ENCODE measurements at regions not wholly inside any gene's neighbourhood (a gene's known extent, or its start where the extent isn't known, plus 50 kb on each side); places are given as distances from the start of the nearest gene placed in this dataset.

DNA sequence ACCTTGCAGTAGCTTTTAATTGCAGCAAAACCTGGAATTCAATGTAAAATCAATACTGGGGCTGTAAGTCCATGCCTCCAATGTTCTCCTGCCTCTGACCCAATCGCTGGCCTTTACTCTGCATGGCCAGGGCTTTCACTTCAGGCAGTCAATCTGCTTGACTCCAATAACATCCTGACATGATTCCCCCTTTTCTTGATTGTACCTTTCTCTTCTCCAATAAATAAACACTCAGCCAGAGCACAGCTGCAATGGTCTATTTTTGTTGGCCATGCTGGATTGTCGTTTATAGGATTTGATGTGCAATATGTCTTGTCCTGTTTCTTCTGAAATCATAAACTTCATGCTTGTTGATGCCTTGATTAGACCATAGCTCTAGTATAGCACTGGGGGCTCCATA lies 97.8 kb upstream of the COL1A2 start (continued):
- TF ChIP-seq, protein P1, sequence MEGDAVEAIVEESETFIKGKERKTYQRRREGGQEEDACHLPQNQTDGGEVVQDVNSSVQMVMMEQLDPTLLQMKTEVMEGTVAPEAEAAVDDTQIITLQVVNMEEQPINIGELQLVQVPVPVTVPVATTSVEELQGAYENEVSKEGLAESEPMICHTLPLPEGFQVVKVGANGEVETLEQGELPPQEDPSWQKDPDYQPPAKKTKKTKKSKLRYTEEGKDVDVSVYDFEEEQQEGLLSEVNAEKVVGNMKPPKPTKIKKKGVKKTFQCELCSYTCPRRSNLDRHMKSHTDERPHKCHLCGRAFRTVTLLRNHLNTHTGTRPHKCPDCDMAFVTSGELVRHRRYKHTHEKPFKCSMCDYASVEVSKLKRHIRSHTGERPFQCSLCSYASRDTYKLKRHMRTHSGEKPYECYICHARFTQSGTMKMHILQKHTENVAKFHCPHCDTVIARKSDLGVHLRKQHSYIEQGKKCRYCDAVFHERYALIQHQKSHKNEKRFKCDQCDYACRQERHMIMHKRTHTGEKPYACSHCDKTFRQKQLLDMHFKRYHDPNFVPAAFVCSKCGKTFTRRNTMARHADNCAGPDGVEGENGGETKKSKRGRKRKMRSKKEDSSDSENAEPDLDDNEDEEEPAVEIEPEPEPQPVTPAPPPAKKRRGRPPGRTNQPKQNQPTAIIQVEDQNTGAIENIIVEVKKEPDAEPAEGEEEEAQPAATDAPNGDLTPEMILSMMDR (conservative IDR thresholded peaks at IDR 0.05; ENCODE audit: low read depth in 2 of 2) = no peak
- TF ChIP-seq EZH2phosphoT487 (IDR thresholded peaks at IDR 0.05; ENCODE audit: unreplicated experiment) = no peak
- TF ChIP-seq JUNB (IDR thresholded peaks at IDR 0.05; ENCODE audit: unreplicated experiment) = no peak
- TF ChIP-seq EZH2 (IDR thresholded peaks at IDR 0.05; ENCODE audit: low read depth, unreplicated experiment) = no peak
- TF ChIP-seq STAT1 (IDR thresholded peaks at IDR 0.05; ENCODE audit: unreplicated experiment) = no peak

DNA sequence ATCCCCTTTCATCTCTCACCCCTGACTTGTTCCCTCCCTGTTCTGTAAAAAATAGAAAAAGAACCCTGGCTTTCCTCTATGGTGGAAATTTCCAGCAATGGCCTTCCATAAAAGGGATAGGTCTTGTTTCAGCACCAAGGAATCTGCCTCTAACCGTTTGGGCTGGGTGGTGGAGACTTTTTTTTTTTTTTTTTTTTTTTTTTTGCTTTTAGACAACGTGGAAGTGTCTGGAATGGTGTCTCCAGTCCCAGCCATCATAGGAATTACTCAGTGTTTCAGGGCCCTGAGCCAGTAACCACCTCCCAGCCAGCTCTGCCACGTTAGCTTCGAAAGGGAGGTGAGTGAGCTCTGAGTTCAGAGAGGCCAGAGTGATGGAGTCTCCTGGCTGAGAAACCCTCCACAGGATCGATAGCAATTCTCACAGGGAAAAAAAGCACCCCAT lies 97.3 kb upstream of the COL1A2 start:
- TF ChIP-seq, protein P2, sequence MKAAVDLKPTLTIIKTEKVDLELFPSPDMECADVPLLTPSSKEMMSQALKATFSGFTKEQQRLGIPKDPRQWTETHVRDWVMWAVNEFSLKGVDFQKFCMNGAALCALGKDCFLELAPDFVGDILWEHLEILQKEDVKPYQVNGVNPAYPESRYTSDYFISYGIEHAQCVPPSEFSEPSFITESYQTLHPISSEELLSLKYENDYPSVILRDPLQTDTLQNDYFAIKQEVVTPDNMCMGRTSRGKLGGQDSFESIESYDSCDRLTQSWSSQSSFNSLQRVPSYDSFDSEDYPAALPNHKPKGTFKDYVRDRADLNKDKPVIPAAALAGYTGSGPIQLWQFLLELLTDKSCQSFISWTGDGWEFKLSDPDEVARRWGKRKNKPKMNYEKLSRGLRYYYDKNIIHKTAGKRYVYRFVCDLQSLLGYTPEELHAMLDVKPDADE (IDR thresholded peaks at IDR 0.05) = no peak
- TF ChIP-seq ZNF114 (CRISPR knock-in tag; IDR thresholded peaks at IDR 0.05) (no peak), STAT1 (IDR thresholded peaks at IDR 0.05; ENCODE audit: unreplicated experiment) (no peak), CREB1 (CRISPR knock-in tag; IDR thresholded peaks at IDR 0.05; ENCODE audit: low read depth) (no peak), ZNF331 (CRISPR knock-in tag; IDR thresholded peaks at IDR 0.05; ENCODE audit: low read depth) (no peak), EZH2 (IDR thresholded peaks at IDR 0.05; ENCODE audit: low read depth, unreplicated experiment) (no peak)
- Histone ChIP-seq H3K36me3 (ENCODE audit: insufficient read depth) (no peaks in the 10 kb centered on the region), H3K4me1 (ENCODE audit: insufficient read depth) (peaks cover 19% of the 10 kb centered on the region), H3K9me2 (ENCODE audit: insufficient read depth) (no peaks in the 10 kb centered on the region), H3F3A (replicated peaks; ENCODE audit: low read depth) (no peaks in the 10 kb centered on the region), H3K27ac (ENCODE audit: low read depth) (no peak overlapping the region), H2AFZ (0 out of 2 replicates have a peak overlapping the region, but pooled peaks have one; percentile 43), H3K4me2 (no peak overlapping the region), H3K4me3 (no peak overlapping the region), H3K79me2 (replicated peaks; ENCODE audit: insufficient read depth) (no peaks in the 10 kb centered on the region), H3K27me3 (ENCODE audit: insufficient read depth) (no peaks in the 10 kb centered on the region), H4K20me1 (replicated peaks; ENCODE audit: insufficient read depth) (no peaks in the 10 kb centered on the region)
- Mint-ChIP-seq H3K4me3 (no peak overlapping the region), H3K9me3 (no peaks in the 10 kb centered on the region; the same call in 2 of the 3 replicates), H3K36me3 (ENCODE audit: low read depth) (no peaks in the 10 kb centered on the region), H3K27me3 (ENCODE audit: insufficient read depth, low read depth, poor library complexity) (no peaks in the 10 kb centered on the region), H3K4me1 (peaks cover 21% of the 10 kb centered on the region), H3K27ac (no peak overlapping the region)
- no peak for DNase-seq (ENCODE audit: low spot score)
- ATAC-seq = no peak

DNA sequence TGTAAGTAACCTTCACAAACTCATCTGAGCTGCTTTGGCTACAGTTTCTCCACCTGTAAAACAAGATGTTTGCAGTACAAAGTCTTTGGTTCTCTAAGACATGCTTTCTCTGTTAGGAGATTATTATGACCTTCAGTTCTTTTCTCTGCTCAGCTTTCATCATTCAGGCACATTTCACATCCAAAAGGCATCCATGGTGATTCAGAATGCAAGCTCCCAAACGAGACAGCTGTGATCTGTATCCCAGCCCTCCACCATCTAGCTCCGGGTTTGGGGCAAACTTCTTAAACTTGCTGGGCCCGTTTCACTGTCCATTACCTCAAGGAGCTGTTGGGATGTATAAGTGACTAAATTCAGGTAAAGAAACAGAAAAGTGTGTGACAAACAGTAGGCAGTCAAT lies 95.8 kb upstream of the COL1A2 start:
- TF ChIP-seq STAT1 (IDR thresholded peaks at IDR 0.05; ENCODE audit: unreplicated experiment) (no peak), ZNF331 (CRISPR knock-in tag; IDR thresholded peaks at IDR 0.05; ENCODE audit: low read depth) (no peak)
- TF ChIP-seq, protein P3, sequence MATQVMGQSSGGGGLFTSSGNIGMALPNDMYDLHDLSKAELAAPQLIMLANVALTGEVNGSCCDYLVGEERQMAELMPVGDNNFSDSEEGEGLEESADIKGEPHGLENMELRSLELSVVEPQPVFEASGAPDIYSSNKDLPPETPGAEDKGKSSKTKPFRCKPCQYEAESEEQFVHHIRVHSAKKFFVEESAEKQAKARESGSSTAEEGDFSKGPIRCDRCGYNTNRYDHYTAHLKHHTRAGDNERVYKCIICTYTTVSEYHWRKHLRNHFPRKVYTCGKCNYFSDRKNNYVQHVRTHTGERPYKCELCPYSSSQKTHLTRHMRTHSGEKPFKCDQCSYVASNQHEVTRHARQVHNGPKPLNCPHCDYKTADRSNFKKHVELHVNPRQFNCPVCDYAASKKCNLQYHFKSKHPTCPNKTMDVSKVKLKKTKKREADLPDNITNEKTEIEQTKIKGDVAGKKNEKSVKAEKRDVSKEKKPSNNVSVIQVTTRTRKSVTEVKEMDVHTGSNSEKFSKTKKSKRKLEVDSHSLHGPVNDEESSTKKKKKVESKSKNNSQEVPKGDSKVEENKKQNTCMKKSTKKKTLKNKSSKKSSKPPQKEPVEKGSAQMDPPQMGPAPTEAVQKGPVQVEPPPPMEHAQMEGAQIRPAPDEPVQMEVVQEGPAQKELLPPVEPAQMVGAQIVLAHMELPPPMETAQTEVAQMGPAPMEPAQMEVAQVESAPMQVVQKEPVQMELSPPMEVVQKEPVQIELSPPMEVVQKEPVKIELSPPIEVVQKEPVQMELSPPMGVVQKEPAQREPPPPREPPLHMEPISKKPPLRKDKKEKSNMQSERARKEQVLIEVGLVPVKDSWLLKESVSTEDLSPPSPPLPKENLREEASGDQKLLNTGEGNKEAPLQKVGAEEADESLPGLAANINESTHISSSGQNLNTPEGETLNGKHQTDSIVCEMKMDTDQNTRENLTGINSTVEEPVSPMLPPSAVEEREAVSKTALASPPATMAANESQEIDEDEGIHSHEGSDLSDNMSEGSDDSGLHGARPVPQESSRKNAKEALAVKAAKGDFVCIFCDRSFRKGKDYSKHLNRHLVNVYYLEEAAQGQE (IDR thresholded peaks at IDR 0.05; ENCODE audit: unreplicated experiment) = no peak
- peaks cover 19% of the 10 kb centered on the region for H3K4me1 ChIP-seq (ENCODE audit: insufficient read depth)
- no peak for DNase-seq (ENCODE audit: low spot score)
- no peak overlapping the region for H3K4me3 Mint-ChIP-seq
- H3K4me2 ChIP-seq = no peak overlapping the region
- H3K27me3 ChIP-seq (ENCODE audit: insufficient read depth) = no peaks in the 10 kb centered on the region
- peaks cover 34% of the 10 kb centered on the region for H3K4me1 Mint-ChIP-seq
- no peaks in the 10 kb centered on the region for H3F3A ChIP-seq (replicated peaks; ENCODE audit: low read depth)
- no peaks in the 10 kb centered on the region for H3K9me2 ChIP-seq (ENCODE audit: insufficient read depth)
- no peaks in the 10 kb centered on the region for H3K27me3 Mint-ChIP-seq (ENCODE audit: insufficient read depth, low read depth, poor library complexity)
- no peak for ATAC-seq
- no peak overlapping the region for H2AFZ ChIP-seq
- H3K27ac ChIP-seq (ENCODE audit: low read depth) = no peak overlapping the region
- H3K27ac Mint-ChIP-seq = no peak overlapping the region
- H4K20me1 ChIP-seq (replicated peaks; ENCODE audit: insufficient read depth) = no peaks in the 10 kb centered on the region
- H3K79me2 ChIP-seq (replicated peaks; ENCODE audit: insufficient read depth) = no peaks in the 10 kb centered on the region
- H3K4me3 ChIP-seq = no peak overlapping the region
- H3K36me3 ChIP-seq (ENCODE audit: insufficient read depth) = no peaks in the 10 kb centered on the region
- H3K9me3 Mint-ChIP-seq = no peaks in the 10 kb centered on the region; the same call in 2 of the 3 replicates
- no peaks in the 10 kb centered on the region for H3K36me3 Mint-ChIP-seq (ENCODE audit: low read depth)
